HCT116 (cell line): ENCODE measurements at regions not wholly inside any gene's neighbourhood (a gene's known extent, or its start where the extent isn't known, plus 50 kb on each side); places are given as distances from the start of the nearest gene placed in this dataset.

Experiments used
- ATAC-seq: fragments of 200-7000 bp; cut with Tn5 transposase; 2 replicates; pipeline ENCODE4 v1.9.1; 2020; ENCODE audit warnings: mild to moderate bottlenecking, moderate library complexity
- BruUV-seq: library from RNA; stranded (reverse); fragments of 400-500 nt; replicated peaks from 2 replicates; lab custom pipeline; 2021; lab: Mats Ljungman, UMichigan
- CTCF ChIA-PET: fragments of 300-600 bp; sonication (Branson Sonifier 250); formaldehyde crosslinking; loops from one replicate; lab custom pipeline; 2021; ENCODE audit warnings: antibody characterized with exemption; lab: Charles Lee
- POLR2A ChIA-PET: fragments of 300-600, 350-600 bp; sonication (Branson Sonifier 250); formaldehyde crosslinking; loops from one replicate; lab custom pipeline; 2021; ENCODE audit warnings: antibody characterized with exemption; lab: Charles Lee
- RAD21 ChIA-PET, 2 experiments: fragments of 300-600 bp; sonication (Branson Sonifier 250); formaldehyde crosslinking; loops; one replicate each; lab custom pipeline; 2023; ENCODE audit warnings: low total read pairs in 2 of 2; ENCODE audit not compliant: uncharacterized antibody in 2 of 2, unreplicated experiment in 2 of 2, low non-redundant PET in 1 of 2; lab: Charles Lee
- DNase-seq: peaks from one replicate; pipeline ENCODE4 v3.0.0-alpha.2; 2010; ENCODE audit warnings: low read depth, low spot score
- H2AFZ ChIP-seq: fragments of 200-600 bp; shearing (Covaris generic), sonication (generic); 2 replicates; pipeline ENCODE4 v1.6.1; 2017; ENCODE audit warnings: low read depth, mixed run types, mixed read lengths, antibody characterized with exemption, low read length; ENCODE audit not compliant: poor library complexity, severe bottlenecking
- H3K27ac ChIP-seq: 2 replicates; pipeline ENCODE4 v1.5.1; 2012; ENCODE audit warnings: low read depth, low read length
- H3K27me3 ChIP-seq: fragments of 200-600 bp; sonication (generic); 2 replicates; pipeline ENCODE4 v1.6.1; 2016; ENCODE audit warnings: mixed run types, low read length, mixed read lengths; ENCODE audit not compliant: insufficient read depth
- H3K36me3 ChIP-seq, 2 experiments: fragments of 200-500 bp in 1 of 2; fragments of 200-600 bp in 1 of 2; sonication (Bioruptor generic) in 1 of 2; sonication (generic) in 1 of 2; 2 replicates each; pipeline versions ENCODE4 v1.5.1 to v1.6.1; 2014 to 2016; ENCODE audit warnings: low read length in 2 of 2, inconsistent platforms in 1 of 2, mixed read lengths in 1 of 2, mixed run types in 1 of 2; ENCODE audit not compliant: insufficient read depth in 2 of 2, control insufficient read depth in 1 of 2
- H3K4me1 ChIP-seq, 2 experiments: fragments of 200-600 bp in 1 of 2; sonication (generic) in 1 of 2; 2 replicates each; pipeline versions ENCODE4 v1.5.1 to v1.6.1; 2012 to 2017; ENCODE audit warnings: low read length in 2 of 2, inconsistent platforms in 1 of 2, mild to moderate bottlenecking in 1 of 2, mixed read lengths in 1 of 2, mixed run types in 1 of 2, moderate library complexity in 1 of 2; ENCODE audit not compliant: insufficient read depth in 2 of 2, control insufficient read depth in 1 of 2
- H3K4me2 ChIP-seq: fragments of 200-600 bp; sonication (generic); 2 replicates; pipeline ENCODE4 v1.6.1; 2017; ENCODE audit warnings: mixed run types, low read length, mixed read lengths
- H3K4me3 ChIP-seq, 2 experiments: fragments of 200-600 bp in 1 of 2; sonication (generic) in 1 of 2; replicated peaks in 1 of 2; 2 replicates each; pipeline ENCODE4 v1.5.1; 2011 to 2016; ENCODE audit warnings: low read length in 2 of 2, control low read depth in 1 of 2, low read depth in 1 of 2, mild to moderate bottlenecking in 1 of 2, mixed read lengths in 1 of 2, mixed run types in 1 of 2
- H3K79me2 ChIP-seq: fragments of 200-600 bp; sonication (generic); 2 replicates; pipeline ENCODE4 v1.6.1; 2017; ENCODE audit warnings: mild to moderate bottlenecking, mixed run types, low read length, moderate library complexity, mixed read lengths; ENCODE audit not compliant: insufficient read depth
- H3K9ac ChIP-seq: fragments of 200-600 bp; sonication (generic); 2 replicates; pipeline ENCODE4 v1.6.1; 2016; ENCODE audit warnings: low read length, mixed read lengths
- H3K9me2 ChIP-seq: fragments of 200-600 bp; sonication (generic), shearing (Covaris generic); 2 replicates; pipeline ENCODE4 v1.6.1; 2017; ENCODE audit warnings: mixed run types, mild to moderate bottlenecking, moderate library complexity; ENCODE audit not compliant: insufficient read depth
- H3K9me3 ChIP-seq, 2 experiments: fragments of 200-500 bp in 1 of 2; fragments of 200-600 bp in 1 of 2; sonication (Bioruptor generic) in 1 of 2; sonication (generic) in 1 of 2; 2 replicates each; pipeline ENCODE4 v1.6.1; 2014 to 2017; ENCODE audit warnings: low read length in 2 of 2, mixed read lengths in 2 of 2, inconsistent platforms in 1 of 2, low read depth in 1 of 2, mild to moderate bottlenecking in 1 of 2, mixed run types in 1 of 2, moderate library complexity in 1 of 2; ENCODE audit not compliant: control insufficient read depth in 1 of 2, insufficient read depth in 1 of 2
- H4K20me1 ChIP-seq: fragments of 200-600 bp; sonication (generic), shearing (Covaris generic); 2 replicates; pipeline ENCODE4 v1.6.1; 2017; ENCODE audit warnings: mixed run types, mild to moderate bottlenecking, moderate library complexity; ENCODE audit not compliant: insufficient read depth
- CBX3 ChIP-seq: IDR thresholded peaks from 2 replicates; pipeline ENCODE4 v1.6.1; 2012; ENCODE audit warnings: low read depth
- EGR1 ChIP-seq: IDR thresholded peaks from 2 replicates; pipeline ENCODE4 v1.6.1; 2012; ENCODE audit warnings: low read depth
- ELF1 ChIP-seq: IDR thresholded peaks from 2 replicates; pipeline ENCODE4 v1.6.1; 2012; ENCODE audit warnings: low read depth, borderline replicate concordance
- FOSL1 ChIP-seq: IDR thresholded peaks from 2 replicates; pipeline ENCODE4 v1.6.1; 2012; ENCODE audit warnings: low read depth
- JUND ChIP-seq: IDR thresholded peaks from 2 replicates; pipeline ENCODE4 v1.6.1; 2012
- MAX ChIP-seq: IDR thresholded peaks from 2 replicates; pipeline ENCODE4 v1.6.1; 2012
- POLR2A ChIP-seq: IDR thresholded peaks from 2 replicates; pipeline ENCODE4 v1.7.0; 2011; ENCODE audit warnings: borderline replicate concordance; ENCODE audit not compliant: insufficient read depth, insufficient read length; ENCODE audit errors: extremely low read depth
- POLR2AphosphoS5 ChIP-seq: IDR thresholded peaks from 2 replicates; pipeline ENCODE4 v1.6.1; 2011; ENCODE audit warnings: mild to moderate bottlenecking, low read depth, low read length, moderate library complexity
- RAD21 ChIP-seq: IDR thresholded peaks from 2 replicates; pipeline ENCODE4 v1.6.1; 2012; ENCODE audit warnings: low read depth, mild to moderate bottlenecking
- TCF7L2 ChIP-seq: IDR thresholded peaks from 2 replicates; pipeline ENCODE4 v1.7.0; 2011; ENCODE audit warnings: borderline replicate concordance, inconsistent platforms; ENCODE audit not compliant: insufficient read depth, insufficient read length; ENCODE audit errors: extremely low read depth
- YY1 ChIP-seq: IDR thresholded peaks from 2 replicates; pipeline ENCODE4 v1.6.1; 2011; ENCODE audit warnings: low read length, low read depth, moderate library complexity, mild to moderate bottlenecking; ENCODE audit not compliant: insufficient replicate concordance; ENCODE audit errors: extremely low read depth
- ZBTB33 ChIP-seq: IDR thresholded peaks from 2 replicates; pipeline ENCODE4 v1.6.1; 2011; ENCODE audit warnings: mild to moderate bottlenecking, low read length, moderate library complexity; ENCODE audit not compliant: insufficient replicate concordance; ENCODE audit errors: extremely low read depth
- ZNF274 ChIP-seq: fragments of 200-500 bp; sonication (Bioruptor generic); IDR thresholded peaks from 2 replicates; pipeline ENCODE4 v1.6.1; 2014; ENCODE audit warnings: mild to moderate bottlenecking, low read depth, low read length, inconsistent platforms
- intact Hi-C: fragments of 100-400 bp; cut with micrococcal nuclease; formaldehyde crosslinking; loops from 2 replicates; pipeline ENCODE4 v1.10.0; 2022
- TF ChIP-seq, protein P1 (sequence below): IDR thresholded peaks from 2 replicates; pipeline ENCODE4 v1.6.1; 2012

DNA sequence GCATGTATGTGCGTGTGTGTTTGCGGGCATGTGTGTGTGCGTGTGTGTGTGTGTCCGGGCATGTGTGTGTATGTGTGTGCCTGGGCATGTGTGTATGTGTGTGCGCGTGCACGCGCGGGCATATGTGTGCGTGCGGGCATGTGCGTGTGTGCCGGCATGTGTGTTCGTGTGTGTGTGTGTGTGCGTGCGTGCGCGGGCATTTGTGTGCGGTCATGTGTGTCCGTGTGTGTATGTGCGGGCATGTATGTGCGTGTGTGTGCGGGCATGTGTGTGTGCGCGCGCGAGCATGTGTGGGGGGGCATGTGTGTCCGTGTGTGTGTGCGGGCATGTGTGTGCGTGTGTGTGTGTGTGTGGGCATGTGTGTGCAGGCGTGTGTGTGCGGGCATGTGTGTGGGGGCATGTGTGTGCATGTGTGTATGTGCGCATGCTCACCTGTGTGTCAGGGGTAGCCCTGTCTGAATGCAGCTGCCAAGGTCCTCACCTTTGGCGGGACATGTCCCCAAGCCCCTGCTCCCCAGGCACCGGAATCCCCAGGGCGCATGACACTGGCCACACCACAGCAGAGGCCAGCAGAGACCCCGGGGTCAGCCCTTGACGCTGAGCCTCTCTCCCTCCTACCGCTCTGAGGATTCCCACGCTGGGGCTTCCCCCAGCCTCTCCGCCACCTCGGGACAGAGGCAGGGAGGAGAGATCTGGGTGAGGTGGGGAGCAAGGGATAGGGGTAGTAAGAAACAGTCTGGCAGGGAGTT is 109.5 kb upstream of the NCOR2 start:
- ChIA-PET POLR2A (no interaction called here), RAD21 (no interaction called here), CTCF (no interaction called here)
- no peak overlapping the region for H3K9ac ChIP-seq
- no peaks in the 10 kb centered on the region for H3K9me2 ChIP-seq
- H3K9me3 ChIP-seq: no peaks in the 10 kb centered on the region
- peak overlapping the region; percentile 27; the same call in 1 of the 2 replicates for H3K4me2 ChIP-seq
- H2AFZ ChIP-seq: no peak overlapping the region
- DNase-seq (no peak), ATAC-seq (no peak)
- intact Hi-C loops: no loop called here
- no peaks in the 10 kb centered on the region for H4K20me1 ChIP-seq
- no peaks in the 10 kb centered on the region for H3K79me2 ChIP-seq
- no peak for TF ChIP-seq TCF7L2
- TF ChIP-seq JUND: no peak
- no peak for TF ChIP-seq FOSL1
- TF ChIP-seq ZBTB33: no peak
- no peak for TF ChIP-seq ELF1
- TF ChIP-seq POLR2AphosphoS5: no peak
- TF ChIP-seq RAD21: no peak
- no peak for TF ChIP-seq YY1
- TF ChIP-seq EGR1: no peak
- TF ChIP-seq, protein P1, sequence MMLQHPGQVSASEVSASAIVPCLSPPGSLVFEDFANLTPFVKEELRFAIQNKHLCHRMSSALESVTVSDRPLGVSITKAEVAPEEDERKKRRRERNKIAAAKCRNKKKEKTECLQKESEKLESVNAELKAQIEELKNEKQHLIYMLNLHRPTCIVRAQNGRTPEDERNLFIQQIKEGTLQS: no peak
- TF ChIP-seq MAX: no peak
- TF ChIP-seq POLR2A: no peak
- no peak for TF ChIP-seq ZNF274
- no peak for TF ChIP-seq CBX3
- no peak overlapping the region for H3K4me3 ChIP-seq
- H3K27ac ChIP-seq: no peak overlapping the region; the same call in 1 of the 2 replicates
- no TSS peak for BruUV-seq
- no peaks in the 10 kb centered on the region for H3K36me3 ChIP-seq
- H3K27me3 ChIP-seq: no peaks in the 10 kb centered on the region
- H3K4me1 ChIP-seq: peaks cover 17 to 43% of the 10 kb centered on the region in 2 experiments
